H1 (cell line): ENCODE measurements at regions not wholly inside any gene's neighbourhood (a gene's known extent, or its start where the extent isn't known, plus 50 kb on each side); places are given as distances from the start of the nearest gene placed in this dataset.

Source experiments
- ATF2 ChIP-seq: IDR thresholded peaks from 2 replicates; pipeline ENCODE4 v1.6.1; 2012; ENCODE audit warnings: low read length, inconsistent platforms
- BRCA1 ChIP-seq: IDR thresholded peaks from 2 replicates; pipeline ENCODE4 v1.6.1; 2012; ENCODE audit warnings: low read depth, low read length, improper control_type of control experiment
- CTBP2 ChIP-seq: IDR thresholded peaks from 2 replicates; pipeline ENCODE4 v1.7.0; 2011; ENCODE audit warnings: borderline replicate concordance, mild to moderate bottlenecking, moderate library complexity, mixed read lengths, low read length; ENCODE audit not compliant: insufficient read depth, insufficient read length
- CTCF ChIP-seq, 3 experiments: IDR thresholded peaks; 1 replicate in 2 of 3; 2 replicates in 1 of 3; pipeline versions ENCODE4 v1.5.1 to v1.6.1; 2011; ENCODE audit warnings: low read length in 3 of 3, mild to moderate bottlenecking in 3 of 3, inconsistent platforms in 2 of 3, low read depth in 1 of 3, moderate library complexity in 1 of 3; ENCODE audit not compliant: insufficient read depth in 1 of 3; ENCODE audit errors: control extremely low read depth in 1 of 3
- EP300 ChIP-seq, 2 experiments: IDR thresholded peaks; 1 replicate in 1 of 2; 2 replicates in 1 of 2; pipeline ENCODE4 v1.6.1; 2011 to 2012; ENCODE audit warnings: low read depth in 2 of 2, low read length in 2 of 2, mild to moderate bottlenecking in 2 of 2, borderline replicate concordance in 1 of 2, inconsistent platforms in 1 of 2, moderate library complexity in 1 of 2
- EZH2 ChIP-seq: fragments of 200-600 bp; sonication (generic); IDR thresholded peaks from 2 replicates; pipeline ENCODE4 v1.7.1; 2012; ENCODE audit warnings: low read depth, mild to moderate bottlenecking, moderate library complexity, low read length, inconsistent platforms; ENCODE audit not compliant: severe bottlenecking
- JUND ChIP-seq: IDR thresholded peaks from 2 replicates; pipeline ENCODE4 v1.6.1; 2011; ENCODE audit warnings: mild to moderate bottlenecking, improper control_type of control experiment, low read length
- POLR2AphosphoS5 ChIP-seq: IDR thresholded peaks from 2 replicates; pipeline ENCODE4 v1.6.1; 2011; ENCODE audit warnings: low read depth, low read length
- RFX5 ChIP-seq: IDR thresholded peaks from 2 replicates; pipeline ENCODE4 v1.6.1; 2011; ENCODE audit warnings: low read depth, low read length, improper control_type of control experiment, borderline replicate concordance
- TBP ChIP-seq: IDR thresholded peaks from 2 replicates; pipeline ENCODE4 v1.6.1; 2011; ENCODE audit warnings: low read depth, low read length, improper control_type of control experiment
- ZNF274 ChIP-seq: IDR thresholded peaks from 2 replicates; pipeline ENCODE4 v1.7.0; 2012; ENCODE audit warnings: low read length, borderline replicate concordance; ENCODE audit errors: extremely low read depth
- TF ChIP-seq, protein P1 (sequence below): fragments of 300-600 bp; sonication (generic); IDR thresholded peaks from 2 replicates; pipeline ENCODE4 v1.7.1; 2012; ENCODE audit warnings: low read length, moderate library complexity, mild to moderate bottlenecking, inconsistent platforms; ENCODE audit not compliant: insufficient replicate concordance
- TF ChIP-seq, protein P2 (sequence below): IDR thresholded peaks from 2 replicates; pipeline ENCODE4 v1.6.1; 2012; ENCODE audit warnings: inconsistent platforms

GRCh38 chr4:136748165-136748564 lies 784.1 kb downstream of the PCDH18 start:
- no peak for TF ChIP-seq CTCF (IDR thresholded peaks at IDR 0.05; ENCODE audit: control extremely low read depth in 1 of 3, insufficient read depth in 1 of 3, low read depth in 1 of 3, low read length in 3 of 3)
- no peak for TF ChIP-seq BRCA1
- no peak for TF ChIP-seq CTBP2
- no peak for TF ChIP-seq EP300 (IDR thresholded peaks at IDR 0.05; ENCODE audit: borderline replicate concordance in 1 of 2, low read depth in 2 of 2, low read length in 2 of 2)
- TF ChIP-seq POLR2AphosphoS5, result no peak
- TF ChIP-seq ZNF274, result no peak
- TF ChIP-seq RFX5, result no peak
- no peak for TF ChIP-seq TBP
- TF ChIP-seq, protein P1, sequence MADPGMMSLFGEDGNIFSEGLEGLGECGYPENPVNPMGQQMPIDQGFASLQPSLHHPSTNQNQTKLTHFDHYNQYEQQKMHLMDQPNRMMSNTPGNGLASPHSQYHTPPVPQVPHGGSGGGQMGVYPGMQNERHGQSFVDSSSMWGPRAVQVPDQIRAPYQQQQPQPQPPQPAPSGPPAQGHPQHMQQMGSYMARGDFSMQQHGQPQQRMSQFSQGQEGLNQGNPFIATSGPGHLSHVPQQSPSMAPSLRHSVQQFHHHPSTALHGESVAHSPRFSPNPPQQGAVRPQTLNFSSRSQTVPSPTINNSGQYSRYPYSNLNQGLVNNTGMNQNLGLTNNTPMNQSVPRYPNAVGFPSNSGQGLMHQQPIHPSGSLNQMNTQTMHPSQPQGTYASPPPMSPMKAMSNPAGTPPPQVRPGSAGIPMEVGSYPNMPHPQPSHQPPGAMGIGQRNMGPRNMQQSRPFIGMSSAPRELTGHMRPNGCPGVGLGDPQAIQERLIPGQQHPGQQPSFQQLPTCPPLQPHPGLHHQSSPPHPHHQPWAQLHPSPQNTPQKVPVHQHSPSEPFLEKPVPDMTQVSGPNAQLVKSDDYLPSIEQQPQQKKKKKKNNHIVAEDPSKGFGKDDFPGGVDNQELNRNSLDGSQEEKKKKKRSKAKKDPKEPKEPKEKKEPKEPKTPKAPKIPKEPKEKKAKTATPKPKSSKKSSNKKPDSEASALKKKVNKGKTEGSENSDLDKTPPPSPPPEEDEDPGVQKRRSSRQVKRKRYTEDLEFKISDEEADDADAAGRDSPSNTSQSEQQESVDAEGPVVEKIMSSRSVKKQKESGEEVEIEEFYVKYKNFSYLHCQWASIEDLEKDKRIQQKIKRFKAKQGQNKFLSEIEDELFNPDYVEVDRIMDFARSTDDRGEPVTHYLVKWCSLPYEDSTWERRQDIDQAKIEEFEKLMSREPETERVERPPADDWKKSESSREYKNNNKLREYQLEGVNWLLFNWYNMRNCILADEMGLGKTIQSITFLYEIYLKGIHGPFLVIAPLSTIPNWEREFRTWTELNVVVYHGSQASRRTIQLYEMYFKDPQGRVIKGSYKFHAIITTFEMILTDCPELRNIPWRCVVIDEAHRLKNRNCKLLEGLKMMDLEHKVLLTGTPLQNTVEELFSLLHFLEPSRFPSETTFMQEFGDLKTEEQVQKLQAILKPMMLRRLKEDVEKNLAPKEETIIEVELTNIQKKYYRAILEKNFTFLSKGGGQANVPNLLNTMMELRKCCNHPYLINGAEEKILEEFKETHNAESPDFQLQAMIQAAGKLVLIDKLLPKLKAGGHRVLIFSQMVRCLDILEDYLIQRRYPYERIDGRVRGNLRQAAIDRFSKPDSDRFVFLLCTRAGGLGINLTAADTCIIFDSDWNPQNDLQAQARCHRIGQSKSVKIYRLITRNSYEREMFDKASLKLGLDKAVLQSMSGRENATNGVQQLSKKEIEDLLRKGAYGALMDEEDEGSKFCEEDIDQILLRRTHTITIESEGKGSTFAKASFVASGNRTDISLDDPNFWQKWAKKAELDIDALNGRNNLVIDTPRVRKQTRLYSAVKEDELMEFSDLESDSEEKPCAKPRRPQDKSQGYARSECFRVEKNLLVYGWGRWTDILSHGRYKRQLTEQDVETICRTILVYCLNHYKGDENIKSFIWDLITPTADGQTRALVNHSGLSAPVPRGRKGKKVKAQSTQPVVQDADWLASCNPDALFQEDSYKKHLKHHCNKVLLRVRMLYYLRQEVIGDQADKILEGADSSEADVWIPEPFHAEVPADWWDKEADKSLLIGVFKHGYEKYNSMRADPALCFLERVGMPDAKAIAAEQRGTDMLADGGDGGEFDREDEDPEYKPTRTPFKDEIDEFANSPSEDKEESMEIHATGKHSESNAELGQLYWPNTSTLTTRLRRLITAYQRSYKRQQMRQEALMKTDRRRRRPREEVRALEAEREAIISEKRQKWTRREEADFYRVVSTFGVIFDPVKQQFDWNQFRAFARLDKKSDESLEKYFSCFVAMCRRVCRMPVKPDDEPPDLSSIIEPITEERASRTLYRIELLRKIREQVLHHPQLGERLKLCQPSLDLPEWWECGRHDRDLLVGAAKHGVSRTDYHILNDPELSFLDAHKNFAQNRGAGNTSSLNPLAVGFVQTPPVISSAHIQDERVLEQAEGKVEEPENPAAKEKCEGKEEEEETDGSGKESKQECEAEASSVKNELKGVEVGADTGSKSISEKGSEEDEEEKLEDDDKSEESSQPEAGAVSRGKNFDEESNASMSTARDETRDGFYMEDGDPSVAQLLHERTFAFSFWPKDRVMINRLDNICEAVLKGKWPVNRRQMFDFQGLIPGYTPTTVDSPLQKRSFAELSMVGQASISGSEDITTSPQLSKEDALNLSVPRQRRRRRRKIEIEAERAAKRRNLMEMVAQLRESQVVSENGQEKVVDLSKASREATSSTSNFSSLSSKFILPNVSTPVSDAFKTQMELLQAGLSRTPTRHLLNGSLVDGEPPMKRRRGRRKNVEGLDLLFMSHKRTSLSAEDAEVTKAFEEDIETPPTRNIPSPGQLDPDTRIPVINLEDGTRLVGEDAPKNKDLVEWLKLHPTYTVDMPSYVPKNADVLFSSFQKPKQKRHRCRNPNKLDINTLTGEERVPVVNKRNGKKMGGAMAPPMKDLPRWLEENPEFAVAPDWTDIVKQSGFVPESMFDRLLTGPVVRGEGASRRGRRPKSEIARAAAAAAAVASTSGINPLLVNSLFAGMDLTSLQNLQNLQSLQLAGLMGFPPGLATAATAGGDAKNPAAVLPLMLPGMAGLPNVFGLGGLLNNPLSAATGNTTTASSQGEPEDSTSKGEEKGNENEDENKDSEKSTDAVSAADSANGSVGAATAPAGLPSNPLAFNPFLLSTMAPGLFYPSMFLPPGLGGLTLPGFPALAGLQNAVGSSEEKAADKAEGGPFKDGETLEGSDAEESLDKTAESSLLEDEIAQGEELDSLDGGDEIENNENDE, result no peak
- no peak for TF ChIP-seq ATF2
- TF ChIP-seq, protein P2, sequence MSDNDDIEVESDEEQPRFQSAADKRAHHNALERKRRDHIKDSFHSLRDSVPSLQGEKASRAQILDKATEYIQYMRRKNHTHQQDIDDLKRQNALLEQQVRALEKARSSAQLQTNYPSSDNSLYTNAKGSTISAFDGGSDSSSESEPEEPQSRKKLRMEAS, result no peak
- TF ChIP-seq JUND, result no peak
- TF ChIP-seq EZH2, result no peak
